CD4-positive, alpha-beta T cell treated with Interferon gamma for 1 hour (primary cell): ENCODE measurements at regions not wholly inside any gene's neighbourhood (a gene's known extent, or its start where the extent isn't known, plus 50 kb on each side); places are given as distances from the start of the nearest gene placed in this dataset.
A peak's percentile ranks its signal among the peaks of the same experiment; 100 is the strongest.

Experiments
- DNase-seq: peaks from one replicate; pipeline ENCODE4 v3.0.0-alpha.2; 2020

DNA sequence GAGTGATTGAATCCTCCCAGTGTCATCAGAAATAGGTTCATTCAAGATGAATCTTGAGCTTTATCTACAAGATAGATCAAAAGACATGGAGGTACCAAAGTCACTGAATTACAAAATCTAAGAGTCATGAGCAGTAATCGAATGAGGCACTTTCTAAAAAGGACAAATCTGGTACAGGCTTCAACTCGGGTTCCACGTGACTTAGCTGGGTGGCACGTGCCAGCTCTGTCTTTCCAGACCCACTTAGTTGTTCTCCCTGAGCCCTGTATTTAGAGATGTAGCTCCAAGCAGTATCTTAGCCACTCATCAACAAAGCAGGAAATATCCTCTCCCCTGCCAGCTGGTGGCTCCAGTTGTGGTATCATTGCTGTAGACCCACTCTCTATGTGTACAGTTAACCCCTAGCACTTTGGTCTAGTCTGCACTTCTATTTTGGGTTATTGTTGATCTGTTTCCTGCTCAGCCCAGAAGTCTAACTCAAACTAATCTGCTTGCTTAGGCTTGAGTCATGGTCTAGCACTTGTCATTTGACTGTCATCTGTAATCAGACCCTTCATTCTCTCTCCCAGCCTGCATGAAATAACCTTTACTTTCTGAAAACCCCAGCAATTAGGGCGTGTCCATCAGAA lies 528.7 kb downstream of the ETS1 start:
- DNase-seq, result no peak

DNA sequence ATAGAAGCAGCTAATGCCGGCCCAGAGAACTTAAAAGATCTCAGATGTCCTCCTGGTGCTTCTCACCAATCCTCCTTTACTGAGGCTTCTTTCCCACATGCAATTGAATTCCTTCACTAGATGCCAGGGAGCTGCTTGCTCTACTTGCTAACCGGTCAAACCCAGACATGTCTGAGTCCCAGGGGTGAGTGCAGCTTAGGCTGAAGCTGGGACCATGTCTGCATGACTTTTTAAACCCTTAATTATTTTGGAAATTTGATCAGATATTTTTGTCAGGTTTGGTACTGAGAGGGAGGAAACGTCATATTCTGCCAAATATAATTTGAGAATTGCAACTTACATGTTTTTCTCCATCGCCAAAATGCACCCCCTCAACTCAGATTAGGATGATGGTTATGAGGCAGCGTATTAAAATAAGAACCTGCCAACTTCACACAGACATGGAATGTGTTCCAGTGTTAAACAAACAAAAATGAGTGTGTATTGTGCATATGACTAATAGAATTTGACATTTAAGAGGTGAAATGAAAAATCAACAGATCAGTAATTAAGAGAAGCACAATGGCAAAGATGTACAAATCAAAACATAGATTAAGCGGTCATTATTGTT lies 529.5 kb downstream of the ETS1 start:
- DNase-seq, result no peak

DNA sequence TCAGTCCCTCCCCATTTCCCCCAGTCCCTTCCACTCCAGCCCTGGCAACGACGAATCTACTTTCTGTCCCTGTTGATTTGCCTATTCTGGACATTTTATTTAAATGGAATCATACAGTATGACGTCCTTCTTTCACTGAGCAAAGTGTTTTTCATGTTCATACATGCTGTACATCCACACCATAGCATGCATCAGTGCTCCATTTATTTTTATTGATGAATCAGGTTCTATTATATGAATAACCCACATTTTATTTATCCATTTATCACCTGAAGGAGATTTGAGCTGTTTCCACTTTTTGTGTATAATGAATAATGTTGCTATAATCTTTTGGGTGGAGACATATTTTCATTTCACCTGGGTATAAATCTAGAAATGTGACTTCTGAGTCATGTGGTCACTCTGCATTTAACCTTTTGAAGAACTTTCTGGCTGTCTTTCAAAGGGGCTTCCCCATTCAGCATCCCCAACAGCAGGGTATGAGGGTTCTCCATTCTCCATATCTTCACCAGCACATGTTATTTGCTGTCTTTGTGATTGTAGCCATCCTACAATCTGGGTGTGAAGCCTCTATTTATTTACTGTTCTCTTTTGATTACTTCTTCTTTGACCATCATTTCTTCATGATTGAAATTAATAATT lies 531.7 kb downstream of the ETS1 start:
- DNase-seq, result no peak

DNA sequence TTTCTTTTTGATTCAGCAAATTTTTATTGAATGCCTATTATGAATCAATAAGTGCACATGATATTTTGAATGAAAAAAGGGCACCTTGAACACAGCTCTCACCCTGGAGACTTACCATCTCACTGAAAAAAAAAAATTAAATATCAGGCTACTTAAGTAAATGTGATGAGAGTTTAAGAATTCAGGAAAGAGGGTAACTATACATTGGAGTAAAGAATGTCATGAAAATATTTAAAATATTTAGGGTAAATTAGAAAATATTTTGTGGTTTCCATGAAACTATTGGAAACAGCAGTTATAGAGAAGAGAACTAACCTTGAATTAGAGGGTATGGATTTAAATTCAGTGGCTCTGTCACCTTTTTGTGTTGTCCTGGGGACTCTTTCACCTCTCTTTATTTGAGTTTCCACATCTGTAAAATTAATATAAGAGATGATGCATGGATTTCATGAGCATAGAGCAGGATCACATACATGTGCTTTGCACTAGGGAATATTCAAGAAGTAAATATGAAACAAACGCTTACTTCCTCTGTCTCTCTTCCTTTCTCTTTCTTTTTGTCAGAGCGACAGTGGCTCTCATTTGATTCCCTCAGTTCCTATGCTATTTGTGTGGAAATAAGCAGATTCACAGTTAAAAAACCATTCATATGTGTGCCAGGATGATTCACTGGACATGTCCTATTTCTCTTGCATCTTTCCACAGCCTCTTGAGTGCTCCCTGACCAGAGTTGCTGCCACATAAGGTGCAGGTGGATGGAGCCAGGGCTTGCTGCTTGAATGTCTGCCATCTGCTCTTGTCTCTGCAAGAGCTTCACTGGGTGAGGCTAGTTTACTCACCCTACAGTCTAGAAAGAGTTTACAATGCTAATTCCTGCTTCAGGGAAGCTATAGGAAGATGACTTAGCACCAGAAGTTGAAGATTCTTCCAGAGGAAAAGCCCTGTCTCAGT lies 533.1 kb downstream of the ETS1 start:
- DNase-seq, result no peak

DNA sequence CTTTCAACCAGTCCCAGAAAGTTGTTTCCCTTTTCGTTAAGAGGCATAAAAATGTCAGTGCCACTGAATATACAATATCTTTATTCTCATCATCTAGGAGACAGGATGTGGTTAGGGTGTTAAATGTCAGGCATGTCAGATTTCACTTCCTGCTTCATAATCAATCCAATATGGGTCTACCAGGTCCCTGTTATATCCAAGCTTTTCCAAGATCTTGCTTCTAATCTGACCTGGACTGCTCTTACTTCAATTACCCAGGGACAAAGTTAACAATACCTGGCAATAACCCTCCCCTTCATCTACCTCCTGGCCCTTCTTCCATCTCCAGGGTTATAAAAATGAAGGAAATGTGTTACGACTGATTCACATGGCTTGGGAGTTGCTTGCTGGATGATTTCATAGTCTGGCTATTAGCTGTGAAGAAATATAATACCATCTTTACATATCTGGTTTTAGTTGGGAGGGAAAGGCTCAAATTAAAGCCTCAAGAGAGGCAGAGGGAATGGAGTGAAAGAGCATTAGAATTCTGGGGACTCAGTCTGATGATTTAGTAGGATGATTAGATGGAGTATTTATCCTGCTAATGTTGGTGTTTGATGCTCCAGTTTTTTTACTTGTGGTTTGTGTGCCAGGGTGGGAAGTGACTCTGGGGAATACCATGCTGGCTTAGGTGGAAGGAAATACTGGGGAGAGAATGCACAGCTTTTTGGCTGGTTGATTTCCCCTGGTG lies 534.3 kb downstream of the ETS1 start:
- no peak for DNase-seq

DNA sequence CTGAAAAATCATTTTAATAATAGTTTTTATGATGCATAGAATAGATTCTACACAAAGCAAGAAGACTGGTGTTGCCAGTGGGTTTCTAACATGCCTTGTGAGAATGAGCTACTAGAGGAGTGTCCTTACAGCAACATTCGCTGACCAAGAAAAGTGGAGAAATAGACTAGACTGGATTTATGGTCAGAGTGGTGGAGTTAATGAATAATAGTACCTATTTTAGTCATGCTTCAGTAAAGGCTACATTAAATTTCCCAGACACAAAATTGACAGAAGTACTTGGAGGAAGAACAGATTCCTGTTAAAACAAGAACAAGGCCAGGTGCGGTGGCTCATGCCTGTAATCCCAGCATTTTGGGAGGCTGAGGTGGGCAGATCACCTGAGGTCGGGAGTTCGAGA lies 539.2 kb downstream of the ETS1 start:
- no peak for DNase-seq

DNA sequence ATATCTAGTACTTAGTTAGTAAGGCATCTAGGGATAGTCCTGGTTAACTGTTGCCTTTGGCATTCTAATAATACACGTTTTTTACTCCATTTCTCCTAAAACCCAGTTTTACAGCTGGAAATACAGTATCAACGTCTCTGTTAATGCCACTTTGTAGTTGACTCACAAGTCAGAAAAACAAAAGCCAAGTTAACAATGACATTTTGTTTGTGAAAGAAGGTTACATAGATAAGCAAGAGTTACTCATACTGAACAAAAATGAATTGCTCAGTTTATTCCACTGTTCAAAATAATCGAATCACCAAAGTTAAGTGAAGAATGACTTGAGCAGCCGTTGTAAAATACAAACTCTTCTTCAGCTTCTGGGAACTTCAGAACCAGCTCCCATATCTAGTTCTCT lies 540.3 kb downstream of the ETS1 start:
- DNase-seq, result no peak

DNA sequence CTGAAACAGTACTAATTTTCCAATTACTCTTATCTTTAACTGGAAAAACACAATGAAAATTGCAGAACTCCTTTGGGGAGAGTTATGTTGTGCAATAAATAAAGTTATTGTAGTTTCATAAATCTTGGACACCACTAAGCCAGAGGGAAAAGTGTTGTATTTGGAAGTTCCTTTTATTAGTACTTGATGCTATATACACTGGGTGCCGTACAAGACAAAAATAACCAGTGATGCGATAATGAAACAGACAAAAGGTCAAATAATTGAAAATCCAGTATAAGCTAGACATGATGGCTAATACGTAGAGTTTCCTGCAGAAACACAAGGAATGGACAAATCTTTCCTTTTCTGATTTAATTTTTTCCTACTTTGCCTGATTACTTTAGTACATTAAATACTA lies 541.1 kb downstream of the ETS1 start:
- no peak for DNase-seq

DNA sequence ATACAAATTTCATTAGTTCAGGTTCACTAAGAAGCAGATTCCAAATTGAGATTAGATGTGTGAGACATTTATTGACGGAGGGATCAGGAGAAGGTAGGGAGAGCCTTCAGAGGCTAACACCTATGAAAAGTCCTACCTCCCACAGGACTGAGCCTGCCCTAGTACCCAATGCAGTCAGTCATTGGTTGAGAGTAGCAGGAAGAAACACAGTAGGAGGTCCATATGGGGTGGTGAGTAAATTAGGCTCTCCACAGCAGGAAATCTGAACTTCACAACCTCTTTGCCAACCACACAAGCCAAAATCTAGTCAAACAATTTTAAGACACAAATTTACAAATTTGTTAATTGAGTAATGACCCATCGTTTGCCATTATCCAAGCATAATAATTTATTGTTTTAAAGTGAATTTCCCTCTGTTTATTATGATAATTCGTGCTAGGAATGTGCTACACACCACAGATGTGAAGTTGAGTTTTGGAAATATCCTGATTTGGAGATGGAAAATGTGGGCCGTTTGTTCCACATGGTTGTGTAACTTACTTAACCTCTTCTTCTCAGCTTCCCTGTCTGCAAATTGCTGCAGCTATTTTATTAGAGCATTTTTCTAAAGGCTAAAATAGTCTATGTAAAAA lies 542.1 kb downstream of the ETS1 start:
- DNase-seq, result no peak

DNA sequence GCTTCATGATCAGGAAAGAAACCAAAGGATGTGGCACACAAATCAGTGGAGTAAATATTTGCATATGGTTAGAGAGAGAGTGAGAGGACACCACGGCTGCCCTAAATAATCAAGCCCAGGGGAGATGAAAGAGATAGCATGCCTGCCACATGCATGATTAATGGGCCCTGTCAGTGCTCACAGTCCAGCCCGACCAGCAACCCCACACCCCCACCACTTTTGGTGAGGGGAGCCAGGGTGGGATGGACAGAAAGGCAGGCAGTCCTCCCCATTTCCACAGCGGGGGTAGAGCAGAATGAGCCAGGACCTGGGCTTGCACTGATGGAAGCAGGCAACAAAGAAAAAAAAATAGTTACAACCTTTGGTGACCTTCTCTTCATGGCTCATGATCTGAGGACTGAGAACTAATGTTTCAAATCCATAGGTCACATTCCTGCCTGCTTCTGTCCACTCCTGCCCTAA lies 545.0 kb downstream of the ETS1 start:
- DNase-seq, result no peak

DNA sequence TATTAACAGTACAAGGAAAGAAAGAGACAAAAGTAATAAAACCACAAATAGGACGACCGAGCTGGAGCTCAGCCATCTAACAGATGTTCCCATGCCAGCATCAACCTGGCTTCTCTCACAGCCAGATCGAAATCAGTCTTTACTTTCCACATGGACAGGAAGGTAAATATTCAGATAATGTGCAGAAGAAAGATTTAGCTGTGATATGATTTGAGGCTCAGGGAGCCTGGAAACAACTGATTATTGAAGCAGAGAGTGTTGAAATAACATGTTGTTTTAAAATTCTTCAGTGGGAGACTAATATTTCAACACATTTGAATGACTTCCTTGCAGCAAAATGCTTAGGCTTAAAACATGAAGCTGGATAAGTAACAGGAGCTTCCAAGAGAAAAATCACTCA lies 546.8 kb downstream of the ETS1 start:
- DNase-seq, result no peak

DNA sequence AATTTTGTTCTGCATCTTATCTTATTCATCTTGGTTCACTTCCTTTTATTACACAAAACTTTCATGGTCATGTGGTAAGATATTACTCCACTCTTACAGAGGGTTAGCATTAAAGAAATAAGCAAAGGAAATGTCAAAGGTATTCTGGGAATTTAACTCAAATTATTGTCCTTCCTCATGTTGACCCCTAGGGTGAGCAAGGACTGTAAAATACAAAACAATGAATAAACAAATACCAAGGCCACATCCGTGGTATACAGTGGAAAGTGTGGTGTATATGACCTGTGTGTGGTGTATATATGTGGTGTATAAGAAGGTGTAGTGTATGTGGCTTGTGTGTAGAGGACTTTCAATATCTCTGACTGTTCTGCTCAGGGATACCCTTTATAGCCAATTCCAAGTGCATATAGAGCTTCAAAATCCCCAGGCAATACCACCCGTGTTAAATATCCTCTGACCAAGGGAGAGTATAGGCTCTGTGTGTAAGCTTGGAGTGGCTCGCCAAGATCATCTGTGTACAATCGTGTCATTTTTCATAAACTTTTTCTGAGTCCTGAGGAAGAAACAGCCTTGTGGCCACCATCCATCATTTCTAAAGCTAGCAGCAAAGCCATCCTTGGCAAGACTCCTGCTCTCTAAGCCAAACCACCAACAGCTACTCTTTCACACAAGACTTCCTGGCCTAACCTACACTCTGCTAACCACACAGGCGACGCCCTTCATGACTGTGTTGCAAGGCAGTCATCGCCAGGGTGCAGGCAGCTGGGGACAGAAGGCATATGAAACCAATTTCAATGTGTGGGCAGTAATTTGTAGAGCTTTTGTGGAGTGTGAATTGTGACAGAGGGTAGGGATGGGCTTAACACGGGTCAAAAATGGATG lies 548.0 kb downstream of the ETS1 start:
- peak; percentile 78 for DNase-seq

DNA sequence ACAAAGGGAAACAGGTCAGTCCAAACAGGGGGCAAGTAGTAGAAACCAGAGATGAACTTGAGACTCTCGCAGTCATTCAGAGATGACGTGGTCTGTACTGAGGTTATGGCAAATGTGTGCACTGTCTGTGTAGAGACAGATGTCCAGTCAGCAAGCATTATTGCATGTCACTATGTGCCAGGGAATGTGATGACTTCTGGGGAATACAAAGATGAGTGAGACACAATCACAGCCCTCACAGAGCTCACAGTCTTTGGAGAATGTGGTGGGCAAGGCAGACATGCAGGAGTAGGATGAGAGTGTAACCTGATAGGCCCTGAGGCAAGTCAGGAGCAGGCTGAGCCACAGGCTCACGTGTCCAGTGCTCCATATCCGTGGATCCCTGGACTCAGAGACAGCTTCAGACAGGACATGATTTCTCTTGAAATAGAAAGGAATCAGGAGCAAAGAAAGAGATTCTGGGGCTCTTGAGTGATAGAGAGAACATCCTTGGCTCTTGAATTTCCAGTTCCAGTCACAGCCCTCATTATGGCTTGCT lies 550.7 kb downstream of the ETS1 start:
- no peak for DNase-seq

DNA sequence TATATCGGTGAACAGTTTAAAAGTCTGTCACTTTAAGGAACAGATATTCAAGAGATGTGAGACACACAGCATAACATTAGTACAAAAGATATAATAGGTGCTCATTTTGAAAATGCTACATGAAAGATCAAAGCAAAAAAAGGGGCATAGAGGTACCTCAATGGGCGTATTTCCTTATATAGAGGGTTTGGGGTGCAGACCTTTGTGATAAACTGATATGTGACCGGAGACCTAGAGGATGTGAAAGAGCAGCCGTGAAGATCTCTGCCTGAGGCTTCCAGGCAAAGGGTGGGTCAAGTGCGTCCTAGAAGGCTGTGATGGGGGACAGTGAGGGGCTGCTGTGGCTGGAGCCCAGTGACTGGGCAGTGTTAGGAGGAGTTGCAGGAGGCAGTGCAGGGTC lies 551.4 kb downstream of the ETS1 start:
- DNase-seq, result no peak

DNA sequence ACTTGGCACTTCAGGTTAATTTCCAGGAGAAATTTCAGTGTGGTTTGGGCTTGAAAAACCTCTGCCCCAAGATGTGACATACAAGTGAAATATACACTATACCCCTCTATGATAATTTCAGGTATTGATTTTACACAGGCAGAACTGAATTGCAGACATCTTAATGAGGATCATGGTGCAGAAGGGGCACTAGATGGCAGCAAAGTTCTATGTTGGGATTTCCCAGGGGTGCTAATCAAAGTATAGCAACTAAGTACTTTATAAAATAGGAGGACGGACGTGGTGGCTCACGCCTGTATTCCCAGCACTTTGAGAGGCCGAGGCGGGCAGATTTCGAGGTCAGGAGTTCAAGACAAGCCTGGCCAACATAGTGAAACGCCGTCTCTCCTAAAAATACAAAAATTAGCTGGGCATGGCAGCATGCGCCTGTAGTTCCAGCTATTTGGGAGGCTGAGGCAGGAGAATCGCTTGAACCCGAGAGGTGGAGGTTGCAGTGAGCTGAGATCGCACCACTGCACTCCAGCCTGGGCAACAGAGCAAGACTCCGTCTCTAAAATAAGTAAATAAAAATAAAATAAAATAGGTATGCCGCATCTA lies 555.7 kb downstream of the ETS1 start:
- DNase-seq, result peak; percentile 64

DNA sequence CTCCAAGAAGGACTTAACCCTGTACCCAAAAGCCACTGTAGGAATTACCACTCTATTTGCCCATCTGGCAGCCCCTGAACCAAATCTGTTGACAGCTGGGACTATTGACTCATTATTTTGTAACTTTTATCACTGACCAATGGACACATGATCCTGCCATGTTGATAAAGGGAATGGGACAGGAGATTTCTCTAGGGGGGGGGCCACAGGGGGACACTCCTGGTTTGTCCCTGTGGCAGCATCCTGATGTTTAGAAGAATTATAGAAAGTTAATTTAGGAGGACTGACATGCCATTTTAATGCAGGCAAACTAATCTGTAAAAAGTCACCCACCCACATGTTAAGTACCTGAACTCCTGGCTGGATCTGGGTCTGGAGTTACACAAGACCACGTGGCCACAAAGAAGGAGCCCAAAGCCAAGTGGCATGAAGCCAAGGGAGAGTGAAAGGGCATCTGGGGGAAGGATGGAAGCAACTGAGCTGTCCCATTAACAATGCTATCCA lies 558.1 kb downstream of the ETS1 start:
- DNase-seq, result no peak

DNA sequence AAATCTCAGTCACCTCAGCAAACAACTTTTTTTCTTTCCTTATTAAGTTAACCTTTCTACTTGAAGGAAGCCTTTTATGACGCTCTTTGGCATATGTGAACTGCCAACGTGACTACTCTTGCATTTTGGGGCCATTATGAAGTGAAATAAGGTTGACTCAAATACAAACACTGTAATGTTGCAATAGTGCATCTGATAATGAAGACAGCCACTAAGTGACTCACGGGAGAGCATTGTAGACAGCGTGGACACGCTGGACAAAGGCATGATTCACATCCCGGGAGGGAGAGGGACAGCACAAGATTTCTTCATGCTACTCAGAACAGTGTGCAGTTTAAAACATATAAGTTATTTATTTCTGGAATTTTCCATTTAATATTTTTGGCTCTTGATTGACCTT lies 560.8 kb downstream of the ETS1 start:
- peak; percentile 20 for DNase-seq

DNA sequence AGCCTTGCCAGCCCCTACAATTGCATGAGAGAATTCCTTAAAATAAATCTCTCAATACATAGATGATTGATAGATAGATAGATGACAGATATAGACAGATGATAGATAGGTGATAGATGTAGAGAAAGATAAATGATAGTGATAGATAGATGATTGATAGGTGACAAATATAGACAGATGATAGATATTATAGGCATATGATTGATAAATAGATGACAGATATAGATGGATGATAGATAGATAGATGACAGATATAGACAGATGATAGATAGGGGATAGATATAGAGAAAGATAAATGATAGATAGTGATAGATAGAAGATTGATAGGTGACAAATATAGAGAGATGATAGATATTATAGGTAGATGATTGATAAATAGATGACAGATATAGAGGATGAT lies 564.6 kb downstream of the ETS1 start:
- no peak for DNase-seq

DNA sequence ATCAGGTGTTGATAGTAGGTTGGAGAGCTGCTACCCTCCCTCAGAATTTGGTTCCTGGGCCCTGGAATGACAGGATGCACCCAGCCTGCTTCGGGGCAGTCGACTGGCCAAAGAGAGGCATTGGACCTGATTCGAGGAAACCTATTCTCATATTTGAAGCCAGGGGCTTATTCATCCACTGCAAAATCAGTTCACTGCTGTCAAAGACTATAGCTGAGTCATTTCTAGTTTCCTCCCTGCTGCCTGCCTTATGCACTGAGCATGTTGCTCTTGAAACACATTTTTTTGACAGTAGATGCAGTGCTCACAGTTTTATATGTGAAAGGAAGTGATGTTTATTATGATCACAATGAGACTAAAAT lies 565.4 kb downstream of the ETS1 start:
- no peak for DNase-seq

DNA sequence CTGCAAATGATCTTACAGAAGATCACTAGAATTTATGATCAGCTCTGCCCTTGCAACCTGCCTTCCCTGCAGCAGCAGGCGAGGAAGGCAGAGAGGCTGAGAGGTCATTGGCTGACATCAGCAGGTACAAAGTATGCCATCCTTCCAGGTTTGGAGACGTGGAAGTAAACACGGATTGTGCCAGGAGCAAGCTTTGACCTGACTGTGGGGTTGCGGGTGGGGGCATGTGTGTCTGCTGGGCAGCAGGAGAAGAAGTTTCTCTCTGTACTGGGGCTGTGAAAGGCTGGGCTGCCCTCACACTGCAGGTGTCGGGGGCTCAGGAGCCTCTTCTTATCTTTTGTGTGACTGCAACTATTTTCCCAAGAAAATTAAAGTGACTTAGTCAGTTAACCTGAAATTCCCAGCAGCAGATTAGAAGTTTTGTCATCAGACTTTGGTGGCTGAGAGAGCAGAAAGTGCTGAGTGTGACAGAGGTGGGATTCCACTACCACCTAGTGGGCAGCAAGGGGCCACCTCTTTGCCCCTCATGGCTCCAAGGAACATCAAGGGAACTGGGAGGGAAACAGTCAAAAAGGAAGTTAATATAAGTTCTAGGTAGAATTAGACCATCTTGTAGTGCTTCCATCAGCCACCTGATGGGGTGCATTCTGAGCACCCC lies 565.9 kb downstream of the ETS1 start:
- no peak for DNase-seq
